Neuronal stem cell (in vitro differentiated cells): ENCODE measurements at regions not wholly inside any gene's neighbourhood (a gene's known extent, or its start where the extent isn't known, plus 50 kb on each side); places are given as distances from the start of the nearest gene placed in this dataset.
"Not testable (repeated sequence)": the region's sequence is repeated elsewhere in the genome, so short reads cannot be mapped to it uniquely, and the experiment has no call there.

Experiments used
- DNase-seq: peaks from one replicate; pipeline ENCODE4 v3.0.0-alpha.2; 2013; ENCODE audit warnings: low spot score
- H2AFZ ChIP-seq: one replicate; pipeline ENCODE4 v1.6.1; 2013; ENCODE audit warnings: mild to moderate bottlenecking, low read length, inconsistent platforms
- H2AK5ac ChIP-seq: 2 replicates; pipeline ENCODE4 v1.6.1; 2013; ENCODE audit warnings: low read depth, mild to moderate bottlenecking, inconsistent platforms, low read length, moderate library complexity, mixed read lengths
- H2BK120ac ChIP-seq: 2 replicates; pipeline ENCODE4 v1.6.1; 2013; ENCODE audit warnings: low read depth, mild to moderate bottlenecking, inconsistent platforms, low read length, moderate library complexity, mixed read lengths
- H2BK12ac ChIP-seq: one replicate; pipeline ENCODE4 v1.6.1; 2013; ENCODE audit warnings: low read length, inconsistent platforms
- H2BK15ac ChIP-seq: 2 replicates; pipeline ENCODE4 v1.6.1; 2013; ENCODE audit warnings: mild to moderate bottlenecking, low read length, inconsistent platforms, mixed read lengths
- H2BK5ac ChIP-seq: one replicate; pipeline ENCODE4 v1.6.1; 2013; ENCODE audit warnings: inconsistent platforms, mild to moderate bottlenecking, low read length, moderate library complexity
- H3K14ac ChIP-seq: one replicate; pipeline ENCODE4 v1.6.1; 2013; ENCODE audit warnings: low read length, inconsistent platforms
- H3K18ac ChIP-seq: 2 replicates; pipeline ENCODE4 v1.6.1; 2013; ENCODE audit warnings: low read length, inconsistent platforms
- H3K23ac ChIP-seq: 2 replicates; pipeline ENCODE4 v1.6.1; 2013; ENCODE audit warnings: low read depth, mild to moderate bottlenecking, mixed read lengths, low read length, inconsistent platforms; ENCODE audit not compliant: poor library complexity
- H3K27ac ChIP-seq: replicated peaks from 3 replicates; pipeline ENCODE4 v1.5.1; 2013; ENCODE audit warnings: low read length, inconsistent platforms
- H3K27me3 ChIP-seq, 3 experiments: 2 replicates each; pipeline ENCODE4 v1.6.1; 2013; ENCODE audit warnings: low read length in 3 of 3, mild to moderate bottlenecking in 2 of 3, inconsistent platforms in 1 of 3, low read depth in 1 of 3, mixed read lengths in 1 of 3, moderate library complexity in 1 of 3; ENCODE audit not compliant: control insufficient read depth in 3 of 3, insufficient read depth in 3 of 3
- H3K36me3 ChIP-seq, 2 donors: replicated peaks in 1 of 2; 2 replicates each; pipeline ENCODE4 v1.6.1; 2013; ENCODE audit warnings: low read length in 2 of 2; ENCODE audit not compliant: control insufficient read depth in 2 of 2, insufficient read depth in 2 of 2
- H3K4ac ChIP-seq: 2 replicates; pipeline ENCODE4 v1.6.1; 2013; ENCODE audit warnings: inconsistent platforms, mild to moderate bottlenecking, low read length, moderate library complexity
- H3K4me1 ChIP-seq, 2 donors: 1 replicate in 1 of 2; 2 replicates in 1 of 2; pipeline ENCODE4 v1.6.1; 2013; ENCODE audit warnings: low read length in 2 of 2, low read depth in 1 of 2; ENCODE audit not compliant: control insufficient read depth in 2 of 2, insufficient read depth in 1 of 2
- H3K4me2 ChIP-seq: one replicate; pipeline ENCODE4 v1.6.1; 2013; ENCODE audit warnings: mild to moderate bottlenecking, low read length, inconsistent platforms; ENCODE audit not compliant: insufficient read depth, poor library complexity, severe bottlenecking
- H3K4me3 ChIP-seq, 2 donors: 2 replicates each; pipeline ENCODE4 v1.5.1; 2013; ENCODE audit warnings: low read length in 2 of 2, mild to moderate bottlenecking in 2 of 2, inconsistent platforms in 1 of 2, moderate library complexity in 1 of 2
- H3K79me1 ChIP-seq: one replicate; pipeline ENCODE4 v1.6.1; 2013; ENCODE audit warnings: low read depth, mild to moderate bottlenecking, inconsistent platforms, low read length, moderate library complexity
- H3K9ac ChIP-seq: one replicate; pipeline ENCODE4 v1.6.1; 2013; ENCODE audit warnings: mild to moderate bottlenecking, low read depth, low read length, inconsistent platforms; ENCODE audit not compliant: poor library complexity
- H3K9me3 ChIP-seq, 2 donors: replicated peaks in 1 of 2; 2 replicates each; pipeline versions ENCODE3 to v1.6.1; 2013; ENCODE audit warnings: low read length in 2 of 2, mild to moderate bottlenecking in 2 of 2, inconsistent platforms in 1 of 2, low read depth in 1 of 2, mixed read lengths in 1 of 2, moderate library complexity in 1 of 2; ENCODE audit not compliant: control insufficient read depth in 2 of 2, insufficient read depth in 1 of 2
- H4K8ac ChIP-seq: one replicate; pipeline ENCODE4 v1.6.1; 2013; ENCODE audit warnings: low read depth, mild to moderate bottlenecking, inconsistent platforms, low read length, moderate library complexity
- H4K91ac ChIP-seq: one replicate; pipeline ENCODE4 v1.6.1; 2013; ENCODE audit warnings: low read length, low read depth, mild to moderate bottlenecking, inconsistent platforms; ENCODE audit not compliant: poor library complexity
- WGBS, 2 donors: extraction: QIAGEN DNeasy Blood & Tissue Kit; methylation state at CpG; one replicate each; pipeline ENCODE4 v1.1.7; 2013; ENCODE audit warnings: missing lambda C conversion rate in 2 of 2, mixed read lengths in 1 of 2; ENCODE audit not compliant: insufficient read length in 2 of 2, insufficient replicate concordance in 1 of 2; ENCODE audit errors: extremely low coverage in 2 of 2; 5-methylcytosine and 5-hydroxymethylcytosine counted together

DNA sequence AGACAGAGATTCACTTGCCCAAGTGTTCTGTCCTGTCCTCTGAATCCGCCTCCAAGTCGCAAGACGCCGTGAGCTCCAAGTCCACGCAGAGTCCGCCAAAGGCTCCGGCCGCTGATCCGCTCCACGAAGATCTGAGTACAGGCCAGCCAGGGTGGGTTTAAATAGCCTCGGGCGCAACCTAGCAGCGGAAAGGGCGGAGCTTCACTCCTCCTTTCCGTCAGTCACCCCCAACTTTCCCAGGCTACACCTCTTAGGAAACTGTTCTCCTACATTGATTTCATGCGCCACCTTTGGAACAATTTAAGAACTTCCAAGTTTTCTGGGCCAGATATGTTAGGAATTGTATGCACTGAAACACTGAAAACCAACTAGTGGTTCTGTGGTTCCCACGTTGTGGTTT, 301.8 kb downstream of the CWH43 start:
- not testable (repeated sequence) for H4K8ac ChIP-seq, H2BK120ac ChIP-seq, H2BK12ac ChIP-seq, H3K9me3 ChIP-seq, H2BK15ac ChIP-seq, H3K4me1 ChIP-seq, H3K36me3 ChIP-seq, H3K79me1 ChIP-seq, H3K4me2 ChIP-seq, H3K4me3 ChIP-seq, H2BK5ac ChIP-seq, H3K27me3 ChIP-seq, H3K9ac ChIP-seq, H2AFZ ChIP-seq, H3K27ac ChIP-seq, H3K23ac ChIP-seq, H2AK5ac ChIP-seq, DNase-seq, H3K14ac ChIP-seq, H4K91ac ChIP-seq, H3K18ac ChIP-seq, H3K4ac ChIP-seq
- no CpG with 5 or more reads among the region's 17 CpGs for WGBS, 2 donors

DNA sequence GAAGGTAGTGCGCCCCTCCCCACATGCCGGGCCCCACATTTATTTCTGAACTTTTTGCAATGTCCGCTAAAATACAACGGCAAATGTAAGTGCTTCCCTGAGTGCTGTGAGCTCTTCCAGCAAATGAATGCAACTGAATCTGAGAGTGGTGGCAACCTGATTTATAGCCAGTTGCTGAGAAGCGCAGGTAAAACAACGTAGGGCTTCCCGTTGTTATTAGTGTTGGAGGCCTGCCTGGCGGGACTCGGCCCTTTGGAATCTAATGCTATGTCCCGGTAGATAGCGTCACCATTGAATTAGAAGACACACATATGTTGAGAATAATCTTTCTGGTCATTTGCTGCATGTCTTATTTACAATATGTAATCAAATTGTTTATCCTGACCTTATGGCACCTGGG, 302.7 kb downstream of the CWH43 start:
- H4K8ac ChIP-seq, H3K9ac ChIP-seq, H3K27me3 ChIP-seq, DNase-seq, H3K18ac ChIP-seq, H2AFZ ChIP-seq, H3K27ac ChIP-seq, H3K4me3 ChIP-seq, H2BK120ac ChIP-seq, H3K79me1 ChIP-seq, H3K4ac ChIP-seq, H3K14ac ChIP-seq, H3K36me3 ChIP-seq, H2AK5ac ChIP-seq, H3K4me1 ChIP-seq, H2BK15ac ChIP-seq, H3K23ac ChIP-seq, H3K9me3 ChIP-seq, H2BK12ac ChIP-seq, H3K4me2 ChIP-seq, H4K91ac ChIP-seq, H2BK5ac ChIP-seq: not testable (repeated sequence)
- WGBS, 2 donors = no CpG with 5 or more reads among the region's 11 CpGs

DNA sequence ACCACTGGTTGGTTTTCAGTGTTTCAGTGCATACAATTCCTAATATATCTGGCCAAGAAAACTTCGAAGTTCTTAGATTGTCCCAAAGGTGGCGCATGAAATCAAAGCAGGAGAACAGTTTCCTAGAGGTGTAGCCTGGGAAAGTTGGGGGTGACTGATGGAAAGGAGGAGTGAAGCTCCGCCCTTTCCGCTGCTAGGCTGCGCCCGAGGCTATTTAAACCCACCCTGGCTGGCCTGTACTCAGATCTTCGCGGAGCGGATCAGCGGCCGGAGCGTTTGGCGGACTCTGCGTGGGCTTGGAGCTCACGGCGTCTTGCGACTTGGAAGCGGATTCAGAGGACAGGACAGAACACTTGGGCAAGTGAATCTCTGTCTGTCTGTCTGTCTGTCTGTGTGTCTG, 328.7 kb downstream of the CWH43 start:
- DNase-seq, H3K18ac ChIP-seq, H2BK15ac ChIP-seq, H2AK5ac ChIP-seq, H3K27me3 ChIP-seq, H3K27ac ChIP-seq, H4K8ac ChIP-seq, H3K4me2 ChIP-seq, H3K79me1 ChIP-seq, H3K4me1 ChIP-seq, H3K36me3 ChIP-seq, H3K4me3 ChIP-seq, H4K91ac ChIP-seq, H3K23ac ChIP-seq, H2BK120ac ChIP-seq, H2AFZ ChIP-seq, H3K9me3 ChIP-seq, H2BK12ac ChIP-seq, H3K4ac ChIP-seq, H3K9ac ChIP-seq, H2BK5ac ChIP-seq, H3K14ac ChIP-seq: not testable (repeated sequence)
- WGBS, 2 donors = no CpG with 5 or more reads among the region's 18 CpGs

GRCh38 chr4:49320725-49321410, 334.8 kb downstream of the CWH43 start:
- H3K27me3 ChIP-seq, DNase-seq, H3K18ac ChIP-seq, H2BK15ac ChIP-seq, H3K4me1 ChIP-seq, H2AK5ac ChIP-seq, H2BK5ac ChIP-seq, H3K9me3 ChIP-seq, H3K14ac ChIP-seq, H2AFZ ChIP-seq, H4K91ac ChIP-seq, H4K8ac ChIP-seq, H2BK120ac ChIP-seq, H3K9ac ChIP-seq, H3K4me3 ChIP-seq, H3K4ac ChIP-seq, H2BK12ac ChIP-seq, H3K23ac ChIP-seq, H3K4me2 ChIP-seq, H3K79me1 ChIP-seq, H3K36me3 ChIP-seq, H3K27ac ChIP-seq: not testable (repeated sequence)
- WGBS, 2 donors = no CpG with 5 or more reads among the region's 24 CpGs
